ENCODE measurements at regions not wholly inside any gene's neighbourhood (a gene's known extent, or its start where the extent isn't known, plus 50 kb on each side); places are given as distances from the start of the nearest gene placed in this dataset.

GRCh38 chr7:28231176-28231575 lies 50.6 kb upstream of the JAZF1 start:
- H3K36me3 ChIP-seq (ENCODE audit: insufficient read depth, low read length) = no peaks in the 10 kb centered on the region
- H3K27ac ChIP-seq = no peak overlapping the region
- H3K9me3 ChIP-seq (ENCODE audit: low read depth, low read length) = no peaks in the 10 kb centered on the region
- TF ChIP-seq EZH2 (IDR thresholded peaks at IDR 0.05) = no peak
- TF ChIP-seq FOXP2 (optimal IDR thresholded peaks at IDR 0.05; ENCODE audit: control extremely low read depth, extremely low read length, insufficient read depth) = no peak
- TF ChIP-seq POLR2AphosphoS5 (IDR thresholded peaks at IDR 0.05; ENCODE audit: borderline replicate concordance, low read depth, low read length) = no peak
- no peak overlapping the region for H3K9ac ChIP-seq (ENCODE audit: insufficient read length)
- no peak overlapping the region for H3K4me3 ChIP-seq
- no peak for DNase-seq (ENCODE audit: low read depth, low spot score)

- no peak overlapping the region for H3K9ac ChIP-seq (ENCODE audit: insufficient read length)
- TF ChIP-seq FOXP2 (optimal IDR thresholded peaks at IDR 0.05; ENCODE audit: control extremely low read depth, extremely low read length, insufficient read depth) = no peak
- no peak for TF ChIP-seq EZH2 (IDR thresholded peaks at IDR 0.05)
- TF ChIP-seq POLR2AphosphoS5 (IDR thresholded peaks at IDR 0.05; ENCODE audit: borderline replicate concordance, low read depth, low read length) = no peak
- no peak overlapping the region for H3K4me3 ChIP-seq
- H3K9me3 ChIP-seq (ENCODE audit: low read depth, low read length) = no peaks in the 10 kb centered on the region
- no peak overlapping the region for H3K27ac ChIP-seq
- no peaks in the 10 kb centered on the region for H3K36me3 ChIP-seq (ENCODE audit: insufficient read depth, low read length)
- no peak for DNase-seq (ENCODE audit: low read depth, low spot score)
Measured at GRCh38 chr7:28236560-28236959, 56.0 kb upstream of the JAZF1 start.

DNA sequence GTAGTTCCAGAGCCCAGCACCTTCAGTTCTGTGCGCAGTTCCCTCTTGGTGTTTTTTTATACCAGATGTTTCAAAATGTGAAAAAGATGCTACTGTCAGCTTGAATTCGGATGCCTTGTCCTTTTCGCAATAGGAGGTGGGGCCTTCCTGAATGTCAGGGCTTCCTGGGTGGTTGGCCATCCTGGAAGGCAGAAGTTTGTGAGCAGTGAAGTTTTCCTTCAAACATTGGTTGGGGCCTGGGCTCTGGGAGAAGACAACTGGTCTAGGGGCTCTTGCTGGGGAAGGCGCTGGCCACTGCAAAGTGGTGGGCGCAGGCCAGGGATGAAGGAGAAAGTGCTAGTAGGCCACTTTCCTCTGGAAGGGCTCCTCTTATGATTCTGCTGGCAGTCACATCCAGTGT lies 56.8 kb upstream of the JAZF1 start:
- no peak for TF ChIP-seq FOXP2 (optimal IDR thresholded peaks at IDR 0.05; ENCODE audit: control extremely low read depth, extremely low read length, insufficient read depth)
- no peak for TF ChIP-seq POLR2AphosphoS5 (IDR thresholded peaks at IDR 0.05; ENCODE audit: borderline replicate concordance, low read depth, low read length)
- TF ChIP-seq EZH2 (IDR thresholded peaks at IDR 0.05) = no peak
- DNase-seq (ENCODE audit: low read depth, low spot score) = no peak
- Histone ChIP-seq H3K36me3 (ENCODE audit: insufficient read depth, low read length) (no peaks in the 10 kb centered on the region), H3K9me3 (ENCODE audit: low read depth, low read length) (no peaks in the 10 kb centered on the region), H3K27ac (no peak overlapping the region), H3K9ac (ENCODE audit: insufficient read length) (no peak overlapping the region), H3K4me3 (no peak overlapping the region)

- Histone ChIP-seq H3K9me3 (ENCODE audit: low read depth, low read length) (no peaks in the 10 kb centered on the region), H3K36me3 (ENCODE audit: insufficient read depth, low read length) (no peaks in the 10 kb centered on the region), H3K4me3 (no peak overlapping the region), H3K27ac (no peak overlapping the region), H3K9ac (ENCODE audit: insufficient read length) (no peak overlapping the region)
- DNase-seq (ENCODE audit: low read depth, low spot score) = no peak
- TF ChIP-seq POLR2AphosphoS5 (IDR thresholded peaks at IDR 0.05; ENCODE audit: borderline replicate concordance, low read depth, low read length) (no peak), EZH2 (IDR thresholded peaks at IDR 0.05) (no peak), FOXP2 (optimal IDR thresholded peaks at IDR 0.05; ENCODE audit: control extremely low read depth, extremely low read length, insufficient read depth) (no peak)
Measured at GRCh38 chr7:28239823-28240204, 59.2 kb upstream of the JAZF1 start.

- H3K9me3 ChIP-seq (ENCODE audit: low read depth, low read length) = no peaks in the 10 kb centered on the region
- TF ChIP-seq FOXP2 (optimal IDR thresholded peaks at IDR 0.05; ENCODE audit: control extremely low read depth, extremely low read length, insufficient read depth) (no peak), POLR2AphosphoS5 (IDR thresholded peaks at IDR 0.05; ENCODE audit: borderline replicate concordance, low read depth, low read length) (no peak), EZH2 (IDR thresholded peaks at IDR 0.05) (no peak)
- no peaks in the 10 kb centered on the region for H3K36me3 ChIP-seq (ENCODE audit: insufficient read depth, low read length)
- no peak overlapping the region for H3K9ac ChIP-seq (ENCODE audit: insufficient read length)
- H3K4me3 ChIP-seq = no peak overlapping the region
- no peak overlapping the region for H3K27ac ChIP-seq
- DNase-seq (ENCODE audit: low read depth, low spot score) = no peak
Measured at GRCh38 chr7:28240481-28240880, 59.9 kb upstream of the JAZF1 start.

GRCh38 chr7:28243861-28244260 lies 63.3 kb upstream of the JAZF1 start:
- Histone ChIP-seq H3K36me3 (ENCODE audit: insufficient read depth, low read length) (no peaks in the 10 kb centered on the region), H3K9me3 (ENCODE audit: low read depth, low read length) (no peaks in the 10 kb centered on the region), H3K9ac (ENCODE audit: insufficient read length) (no peak overlapping the region), H3K27ac (no peak overlapping the region), H3K4me3 (no peak overlapping the region)
- TF ChIP-seq EZH2 (IDR thresholded peaks at IDR 0.05) = no peak
- TF ChIP-seq FOXP2 (optimal IDR thresholded peaks at IDR 0.05; ENCODE audit: control extremely low read depth, extremely low read length, insufficient read depth) = no peak
- TF ChIP-seq POLR2AphosphoS5 (IDR thresholded peaks at IDR 0.05; ENCODE audit: borderline replicate concordance, low read depth, low read length) = no peak
- DNase-seq (ENCODE audit: low read depth, low spot score) = no peak

DNA sequence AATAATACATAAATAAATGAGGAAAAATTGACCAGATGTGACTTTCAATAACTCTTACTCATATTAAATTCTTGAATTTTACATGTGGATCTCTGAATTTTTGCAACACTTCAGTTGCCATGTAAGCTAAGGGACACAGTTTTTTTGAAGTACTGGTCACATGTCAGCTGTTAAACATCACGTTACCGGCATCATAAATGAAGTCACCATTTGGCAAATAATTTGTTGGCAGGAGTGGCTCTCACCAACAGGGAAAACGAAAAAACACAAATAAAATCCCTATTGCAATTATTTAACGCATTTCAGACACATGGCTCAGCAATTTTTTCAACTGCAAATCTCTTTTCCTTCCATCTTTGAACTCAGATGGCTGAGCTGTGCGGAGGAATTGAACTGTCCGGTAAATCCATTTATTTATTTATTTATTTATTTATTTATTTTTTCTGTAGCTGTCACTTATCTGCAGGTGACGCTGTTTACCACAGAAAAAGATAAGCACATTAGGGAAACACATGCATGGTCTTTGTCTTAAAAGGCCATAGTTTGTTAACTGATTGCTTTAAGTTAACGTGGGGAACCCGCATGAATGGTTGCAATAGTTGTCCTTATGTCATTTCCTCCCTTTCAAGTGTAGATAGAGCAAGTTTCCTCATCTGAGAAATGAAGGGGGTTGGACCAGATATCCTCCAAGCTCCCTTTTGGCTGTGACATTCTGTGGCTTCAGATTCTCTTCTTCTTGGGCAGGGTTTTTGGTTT lies 64.7 kb upstream of the JAZF1 start:
- no peak for DNase-seq (ENCODE audit: low read depth, low spot score)
- H3K9ac ChIP-seq (ENCODE audit: insufficient read length) = no peak overlapping the region
- no peak overlapping the region for H3K4me3 ChIP-seq
- no peaks in the 10 kb centered on the region for H3K36me3 ChIP-seq (ENCODE audit: insufficient read depth, low read length)
- H3K9me3 ChIP-seq (ENCODE audit: low read depth, low read length) = no peaks in the 10 kb centered on the region
- no peak overlapping the region for H3K27ac ChIP-seq
- TF ChIP-seq FOXP2 (optimal IDR thresholded peaks at IDR 0.05; ENCODE audit: control extremely low read depth, extremely low read length, insufficient read depth) (no peak), EZH2 (IDR thresholded peaks at IDR 0.05) (no peak), POLR2AphosphoS5 (IDR thresholded peaks at IDR 0.05; ENCODE audit: borderline replicate concordance, low read depth, low read length) (no peak)

- H3K27ac ChIP-seq = no peak overlapping the region
- no peaks in the 10 kb centered on the region for H3K36me3 ChIP-seq (ENCODE audit: insufficient read depth, low read length)
- no peak overlapping the region for H3K4me3 ChIP-seq
- TF ChIP-seq FOXP2 (optimal IDR thresholded peaks at IDR 0.05; ENCODE audit: control extremely low read depth, extremely low read length, insufficient read depth) (no peak), POLR2AphosphoS5 (IDR thresholded peaks at IDR 0.05; ENCODE audit: borderline replicate concordance, low read depth, low read length) (no peak), EZH2 (IDR thresholded peaks at IDR 0.05) (no peak)
- no peak overlapping the region for H3K9ac ChIP-seq (ENCODE audit: insufficient read length)
- DNase-seq (ENCODE audit: low read depth, low spot score) = no peak
- no peaks in the 10 kb centered on the region for H3K9me3 ChIP-seq (ENCODE audit: low read depth, low read length)
Measured at GRCh38 chr7:28246921-28247461, 66.4 kb upstream of the JAZF1 start.

Measured in SK-N-MC (cell line).